ENCODE measurements at regions not wholly inside any gene's neighbourhood (a gene's known extent, or its start where the extent isn't known, plus 50 kb on each side); places are given as distances from the start of the nearest gene placed in this dataset.

- TF ChIP-seq EZH2 (IDR thresholded peaks at IDR 0.05; ENCODE audit: low read length, missing control alignments) (no peak), CTCF (conservative IDR thresholded peaks at IDR 0.05 in 1 of 2, IDR thresholded peaks at IDR 0.05 in 1 of 2; ENCODE audit: low read depth in 1 of 2, low read length in 2 of 2) (no peak)
- H4K20me1 ChIP-seq (ENCODE audit: control insufficient read depth, extremely low read depth, insufficient read depth, low read length) = no peaks in the 10 kb centered on the region
- no peaks in the 10 kb centered on the region for H3K4me1 ChIP-seq (ENCODE audit: control insufficient read depth, extremely low read depth, insufficient read depth, low read length)
- H2AFZ ChIP-seq (ENCODE audit: low read length) = no peak overlapping the region
- H3K27ac ChIP-seq (ENCODE audit: insufficient read depth, low read length) = no peak overlapping the region
- H3K9ac ChIP-seq (ENCODE audit: insufficient read depth, low read length) = no peak overlapping the region
- no peak for DNase-seq (ENCODE audit: low read depth in 2 of 2)
- H3K36me3 ChIP-seq (ENCODE audit: control insufficient read depth, insufficient read depth, low read length) = no peaks in the 10 kb centered on the region
- no peaks in the 10 kb centered on the region for H3K79me2 ChIP-seq (ENCODE audit: control insufficient read depth, insufficient read depth, low read length)
- no peaks in the 10 kb centered on the region for H3K9me3 ChIP-seq (ENCODE audit: control insufficient read depth, insufficient read depth, low read depth, low read length)
- H3K4me3 ChIP-seq (replicated peaks in 1 of 4; ENCODE audit: control extremely low read depth in 1 of 4, insufficient read depth in 1 of 4, low read depth in 3 of 4, low read length in 4 of 4) = no peak overlapping the region
- H3K4me2 ChIP-seq (ENCODE audit: extremely low read depth, insufficient read depth, low read length) = no peak overlapping the region
- H3K27me3 ChIP-seq (ENCODE audit: control insufficient read depth, insufficient read depth, low read length) = peaks cover 2% of the 10 kb centered on the region
These were observed 76.7 kb upstream of the PTGFRN start for GRCh38 chr1:116832932-116833578.

GRCh38 chr1:116833718-116834117 lies 76.0 kb upstream of the PTGFRN start:
- Histone ChIP-seq H3K79me2 (ENCODE audit: control insufficient read depth, insufficient read depth, low read length) (no peaks in the 10 kb centered on the region), H3K27ac (ENCODE audit: insufficient read depth, low read length) (no peak overlapping the region), H3K4me1 (ENCODE audit: control insufficient read depth, extremely low read depth, insufficient read depth, low read length) (no peaks in the 10 kb centered on the region), H3K36me3 (ENCODE audit: control insufficient read depth, insufficient read depth, low read length) (no peaks in the 10 kb centered on the region), H2AFZ (ENCODE audit: low read length) (no peak overlapping the region), H3K4me2 (ENCODE audit: extremely low read depth, insufficient read depth, low read length) (no peak overlapping the region), H3K9ac (ENCODE audit: insufficient read depth, low read length) (no peak overlapping the region), H4K20me1 (ENCODE audit: control insufficient read depth, extremely low read depth, insufficient read depth, low read length) (no peaks in the 10 kb centered on the region), H3K9me3 (ENCODE audit: control insufficient read depth, insufficient read depth, low read depth, low read length) (no peaks in the 10 kb centered on the region), H3K4me3 (replicated peaks in 1 of 4; ENCODE audit: control extremely low read depth in 1 of 4, insufficient read depth in 1 of 4, low read depth in 3 of 4, low read length in 4 of 4) (no peak overlapping the region), H3K27me3 (ENCODE audit: control insufficient read depth, insufficient read depth, low read length) (peaks cover 2% of the 10 kb centered on the region)
- TF ChIP-seq CTCF (conservative IDR thresholded peaks at IDR 0.05 in 1 of 2, IDR thresholded peaks at IDR 0.05 in 1 of 2; ENCODE audit: low read depth in 1 of 2, low read length in 2 of 2) (no peak), EZH2 (IDR thresholded peaks at IDR 0.05; ENCODE audit: low read length, missing control alignments) (no peak)
- no peak for DNase-seq (ENCODE audit: low read depth in 2 of 2)

GRCh38 chr1:116834595-116834994 lies 75.1 kb upstream of the PTGFRN start:
- Histone ChIP-seq H3K4me3 (replicated peaks in 1 of 4; ENCODE audit: control extremely low read depth in 1 of 4, insufficient read depth in 1 of 4, low read depth in 3 of 4, low read length in 4 of 4) (no peak overlapping the region), H2AFZ (ENCODE audit: low read length) (no peak overlapping the region), H3K36me3 (ENCODE audit: control insufficient read depth, insufficient read depth, low read length) (no peaks in the 10 kb centered on the region), H3K9me3 (ENCODE audit: control insufficient read depth, insufficient read depth, low read depth, low read length) (no peaks in the 10 kb centered on the region), H3K4me2 (ENCODE audit: extremely low read depth, insufficient read depth, low read length) (no peak overlapping the region), H3K27me3 (ENCODE audit: control insufficient read depth, insufficient read depth, low read length) (peaks cover 2% of the 10 kb centered on the region), H3K9ac (ENCODE audit: insufficient read depth, low read length) (no peak overlapping the region), H3K4me1 (ENCODE audit: control insufficient read depth, extremely low read depth, insufficient read depth, low read length) (no peaks in the 10 kb centered on the region), H3K27ac (ENCODE audit: insufficient read depth, low read length) (no peak overlapping the region), H3K79me2 (ENCODE audit: control insufficient read depth, insufficient read depth, low read length) (no peaks in the 10 kb centered on the region), H4K20me1 (ENCODE audit: control insufficient read depth, extremely low read depth, insufficient read depth, low read length) (no peaks in the 10 kb centered on the region)
- no peak for DNase-seq (ENCODE audit: low read depth in 2 of 2)
- TF ChIP-seq CTCF (conservative IDR thresholded peaks at IDR 0.05 in 1 of 2, IDR thresholded peaks at IDR 0.05 in 1 of 2; ENCODE audit: low read depth in 1 of 2, low read length in 2 of 2) (no peak), EZH2 (IDR thresholded peaks at IDR 0.05; ENCODE audit: low read length, missing control alignments) (no peak)

Data from fibroblast of lung (primary cell).